ENCODE measurements at regions not wholly inside any gene's neighbourhood (a gene's known extent, or its start where the extent isn't known, plus 50 kb on each side); places are given as distances from the start of the nearest gene placed in this dataset.

- H3K4me3 ChIP-seq (ENCODE audit: low read depth, low read length), result no peak overlapping the region
- TF ChIP-seq CTCF (IDR thresholded peaks at IDR 0.05; ENCODE audit: insufficient read depth, low read depth, low read length, missing control alignments), result no peak
- DNase-seq (ENCODE audit: low read depth), result no peak
Measured at GRCh38 chr4:188551156-188551555, 411.9 kb downstream of the TRIML1 start.

DNA sequence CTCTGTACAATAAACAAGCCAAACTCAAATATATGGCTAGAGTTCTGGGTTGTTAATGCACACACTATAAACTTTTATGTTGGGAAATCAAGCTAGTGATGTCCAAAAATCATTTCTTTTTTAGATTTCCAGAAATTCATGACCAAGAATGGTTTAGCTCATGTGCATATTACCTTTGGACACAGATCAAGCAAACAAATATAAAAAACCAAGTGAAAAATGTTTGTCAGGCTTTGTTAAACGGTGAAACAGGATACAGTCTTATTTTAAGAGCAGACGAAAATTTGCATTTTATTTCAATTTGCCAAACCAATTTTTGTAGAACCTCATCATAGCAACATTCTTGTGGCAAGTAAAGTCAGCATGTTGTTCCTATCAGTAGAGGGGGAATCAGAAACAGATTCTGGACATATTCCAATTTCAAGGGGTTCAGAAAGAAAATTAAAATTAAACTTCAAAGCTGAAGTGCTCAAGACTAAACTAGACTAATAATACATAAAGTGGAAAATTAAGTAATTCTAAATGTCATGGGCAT lies 413.6 kb downstream of the TRIML1 start:
- no peak overlapping the region for H3K4me3 ChIP-seq (ENCODE audit: low read depth, low read length)
- DNase-seq (ENCODE audit: low read depth), result no peak
- no peak for TF ChIP-seq CTCF (IDR thresholded peaks at IDR 0.05; ENCODE audit: insufficient read depth, low read depth, low read length, missing control alignments)

DNA sequence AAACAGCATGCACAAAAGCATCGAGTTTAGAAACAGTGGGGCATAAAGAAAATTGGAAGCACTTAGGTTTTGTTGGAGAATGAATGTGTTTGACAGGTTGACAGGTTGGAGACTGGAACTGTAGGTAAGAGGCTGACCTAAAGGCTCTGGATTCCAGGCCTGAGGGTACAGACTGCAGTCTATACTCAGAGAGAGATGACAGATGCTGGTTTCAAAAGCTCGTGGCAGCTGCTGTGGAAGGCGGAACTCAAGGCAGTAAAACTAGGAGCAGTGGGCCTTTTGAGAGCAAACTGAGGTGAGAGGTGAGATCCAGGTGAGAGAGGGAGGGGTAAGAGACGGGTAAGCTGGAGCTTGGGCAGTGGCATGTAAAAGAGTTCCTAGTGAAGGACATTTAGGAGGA lies 415.2 kb downstream of the TRIML1 start:
- DNase-seq (ENCODE audit: low read depth), result no peak
- no peak overlapping the region for H3K4me3 ChIP-seq (ENCODE audit: low read depth, low read length)
- no peak for TF ChIP-seq CTCF (IDR thresholded peaks at IDR 0.05; ENCODE audit: insufficient read depth, low read depth, low read length, missing control alignments)

- H3K4me3 ChIP-seq (ENCODE audit: low read depth, low read length), result no peak overlapping the region
- no peak for DNase-seq (ENCODE audit: low read depth)
- no peak for TF ChIP-seq CTCF (IDR thresholded peaks at IDR 0.05; ENCODE audit: insufficient read depth, low read depth, low read length, missing control alignments)
Measured at GRCh38 chr4:188573104-188573503, 433.9 kb downstream of the TRIML1 start.

- H3K4me3 ChIP-seq (ENCODE audit: low read depth, low read length), result no peak overlapping the region
- TF ChIP-seq CTCF (IDR thresholded peaks at IDR 0.05; ENCODE audit: insufficient read depth, low read depth, low read length, missing control alignments), result no peak
- no peak for DNase-seq (ENCODE audit: low read depth)
Measured at GRCh38 chr4:188578657-188579056, 439.4 kb downstream of the TRIML1 start.

- H3K4me3 ChIP-seq (ENCODE audit: low read depth, low read length), result no peak overlapping the region
Measured at GRCh38 chr4:188596021-188596420, 456.8 kb downstream of the TRIML1 start.

More at GRCh38 chr4:188596021-188596420, 456.8 kb downstream of the TRIML1 start:
- no peak for DNase-seq (ENCODE audit: low read depth)
- no peak for TF ChIP-seq CTCF (IDR thresholded peaks at IDR 0.05; ENCODE audit: insufficient read depth, low read depth, low read length, missing control alignments)
